ENCODE measurements at regions not wholly inside any gene's neighbourhood (a gene's known extent, or its start where the extent isn't known, plus 50 kb on each side); places are given as distances from the start of the nearest gene placed in this dataset.

- Histone ChIP-seq H3K9me1 (replicated peaks; ENCODE audit: control insufficient read depth, extremely low read depth, insufficient read depth, low read length) (no peaks in the 10 kb centered on the region), H3K27me3 (ENCODE audit: control insufficient read depth in 2 of 2, insufficient read depth in 2 of 2, low read length in 2 of 2) (peaks cover 5 to 23% of the 10 kb centered on the region in 2 experiments), H3K4me3 (replicated peaks in 1 of 3; ENCODE audit: insufficient read depth in 1 of 3, low read depth in 1 of 3, low read length in 3 of 3) (no peak overlapping the region), H3K79me2 (ENCODE audit: control insufficient read depth, insufficient read depth, low read length) (no peaks in the 10 kb centered on the region), H2AFZ (ENCODE audit: low read depth, low read length) (no peak overlapping the region), H3K4me2 (ENCODE audit: insufficient read depth, low read length) (no peak overlapping the region), H3K36me3 (ENCODE audit: control insufficient read depth in 2 of 2, extremely low read depth in 1 of 2, insufficient read depth in 2 of 2, low read length in 2 of 2) (no peaks in the 10 kb centered on the region), H3K9me3 (replicated peaks; ENCODE audit: control insufficient read depth, insufficient read depth, low read length) (no peaks in the 10 kb centered on the region), H4K20me1 (replicated peaks; ENCODE audit: control insufficient read depth, extremely low read depth, insufficient read depth, low read length) (no peaks in the 10 kb centered on the region), H3K27ac (ENCODE audit: insufficient read depth, low read depth, low read length) (no peak overlapping the region), H3K4me1 (ENCODE audit: control insufficient read depth, extremely low read depth, insufficient read depth, low read length) (no peaks in the 10 kb centered on the region), H3K9ac (replicated peaks; ENCODE audit: extremely low read depth, insufficient read depth, low read length) (no peak overlapping the region)
- dilution Hi-C loops (cut with MboI; ENCODE audit: extremely low pct_ligation_motif_present, low sequenced_read_pairs) (no loop called here), intact Hi-C loops (cut with micrococcal nuclease) (no loop called here)
- ChIA-PET POLR2A (no interaction called here), CTCF (interaction anchor here (0.8 to 1.4 kb wide), 2 partner anchors 14 to 761 kb away, joined by 3 read pairs; no protein-coding TSS in a partner anchor)
- TF ChIP-seq POLR2A (IDR thresholded peaks at IDR 0.05; ENCODE audit: low read depth, low read length) (no peak), MYC (IDR thresholded peaks at IDR 0.05; ENCODE audit: low read depth, low read length) (no peak), EZH2 (IDR thresholded peaks at IDR 0.05; ENCODE audit: borderline replicate concordance, low read depth, low read length, severe bottlenecking) (no peak), FOS (IDR thresholded peaks at IDR 0.05; ENCODE audit: borderline replicate concordance, insufficient read depth, low read length) (no peak), GATA2 (IDR thresholded peaks at IDR 0.05; ENCODE audit: insufficient read depth, insufficient read length, low read depth, low read length) (no peak), JUN (IDR thresholded peaks at IDR 0.05; ENCODE audit: borderline replicate concordance, insufficient read depth, insufficient read length, low read depth) (no peak), POLR2AphosphoS5 (IDR thresholded peaks at IDR 0.05; ENCODE audit: insufficient read depth, low read depth, low read length) (no peak)
- TF ChIP-seq, protein P1, sequence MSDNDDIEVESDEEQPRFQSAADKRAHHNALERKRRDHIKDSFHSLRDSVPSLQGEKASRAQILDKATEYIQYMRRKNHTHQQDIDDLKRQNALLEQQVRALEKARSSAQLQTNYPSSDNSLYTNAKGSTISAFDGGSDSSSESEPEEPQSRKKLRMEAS (IDR thresholded peaks at IDR 0.05; ENCODE audit: insufficient read depth, insufficient read length), result no peak
- TF ChIP-seq, protein P2, sequence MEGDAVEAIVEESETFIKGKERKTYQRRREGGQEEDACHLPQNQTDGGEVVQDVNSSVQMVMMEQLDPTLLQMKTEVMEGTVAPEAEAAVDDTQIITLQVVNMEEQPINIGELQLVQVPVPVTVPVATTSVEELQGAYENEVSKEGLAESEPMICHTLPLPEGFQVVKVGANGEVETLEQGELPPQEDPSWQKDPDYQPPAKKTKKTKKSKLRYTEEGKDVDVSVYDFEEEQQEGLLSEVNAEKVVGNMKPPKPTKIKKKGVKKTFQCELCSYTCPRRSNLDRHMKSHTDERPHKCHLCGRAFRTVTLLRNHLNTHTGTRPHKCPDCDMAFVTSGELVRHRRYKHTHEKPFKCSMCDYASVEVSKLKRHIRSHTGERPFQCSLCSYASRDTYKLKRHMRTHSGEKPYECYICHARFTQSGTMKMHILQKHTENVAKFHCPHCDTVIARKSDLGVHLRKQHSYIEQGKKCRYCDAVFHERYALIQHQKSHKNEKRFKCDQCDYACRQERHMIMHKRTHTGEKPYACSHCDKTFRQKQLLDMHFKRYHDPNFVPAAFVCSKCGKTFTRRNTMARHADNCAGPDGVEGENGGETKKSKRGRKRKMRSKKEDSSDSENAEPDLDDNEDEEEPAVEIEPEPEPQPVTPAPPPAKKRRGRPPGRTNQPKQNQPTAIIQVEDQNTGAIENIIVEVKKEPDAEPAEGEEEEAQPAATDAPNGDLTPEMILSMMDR (IDR thresholded peaks at IDR 0.05; ENCODE audit: extremely low read depth in 1 of 2, insufficient read depth in 1 of 2, low read depth in 1 of 2, low read length in 2 of 2), result no peak
- no TSS peak for BruUV-seq (replicated peaks)
- DNase-seq (ENCODE audit: low read depth, low spot score) (no peak), FAIRE-seq (no peak)
Measured at GRCh38 chr5:15238006-15238405, 262.0 kb upstream of the FBXL7 start.

All from endothelial cell of umbilical vein (primary cell).